ENCODE measurements at regions not wholly inside any gene's neighbourhood (a gene's known extent, or its start where the extent isn't known, plus 50 kb on each side); places are given as distances from the start of the nearest gene placed in this dataset. TPM values are rescaled to one million over a fixed set of nuclear protein-coding genes. Genes with fewer than 3 reads are reported as not detected.

DNA sequence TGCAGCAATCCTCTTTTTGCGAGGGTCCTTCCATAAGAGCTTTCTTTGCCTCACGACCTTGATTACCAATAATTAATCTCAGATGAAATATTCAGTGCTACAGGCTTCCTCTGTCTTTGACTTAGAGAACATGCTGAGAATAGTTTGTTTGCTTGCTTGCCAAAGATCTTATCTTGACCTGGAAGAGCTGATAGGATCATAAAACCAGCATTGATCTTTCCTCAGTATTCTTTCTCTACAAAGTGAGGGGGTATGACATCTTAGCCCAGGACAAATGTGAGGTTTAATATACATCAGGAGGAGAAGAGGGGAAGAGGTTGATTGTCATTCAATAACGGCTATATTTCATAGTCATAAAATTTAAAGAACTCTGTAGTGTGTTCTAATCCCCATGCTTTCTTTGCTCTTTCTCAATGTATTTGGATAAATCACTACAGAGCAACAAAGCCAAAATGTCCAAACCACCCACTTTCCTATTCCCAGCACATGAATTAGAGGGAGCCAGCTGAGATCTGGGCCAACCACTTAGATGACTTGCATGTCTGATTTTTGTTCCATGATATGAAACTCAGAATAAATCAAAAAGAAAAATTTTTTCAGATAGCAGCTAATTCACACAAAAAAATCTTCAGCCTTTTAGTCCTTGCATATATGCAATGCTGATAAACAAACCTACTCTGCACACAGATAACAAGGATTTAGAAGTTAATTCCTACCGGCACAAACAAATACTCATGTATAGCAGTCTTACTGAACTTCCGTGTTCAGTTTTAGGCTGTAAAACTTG, 50.5 kb upstream of the IPO9 start:
- H3K4me2 ChIP-seq (replicated peaks; ENCODE audit: extremely low read depth, low read length, poor library complexity, severe bottlenecking), result no peak overlapping the region
- peaks cover 0 to 3% (median 1%) of the 10 kb centered on the region in 3 donors for H3K27me3 Mint-ChIP-seq (ENCODE audit: low read depth in 3 of 3)
- no peak for DNase-seq
- H3K4me3 Mint-ChIP-seq, result no peak overlapping the region
- no peaks in the 10 kb centered on the region for H3K79me2 ChIP-seq (ENCODE audit: insufficient read depth, low read length)
- peaks cover 13 to 14% of the 10 kb centered on the region in 2 donors for H3K36me3 Mint-ChIP-seq
- H4K20me1 ChIP-seq (ENCODE audit: insufficient read depth, low read length), result no peaks in the 10 kb centered on the region
- no peak overlapping the region for H3K4me3 ChIP-seq (replicated peaks in 1 of 3; ENCODE audit: low read depth in 2 of 3, low read length in 3 of 3)
- no peak overlapping the region for H2AFZ ChIP-seq (ENCODE audit: insufficient read depth, low read depth, low read length, poor library complexity, severe bottlenecking)
- H3K9me3 ChIP-seq (replicated peaks in 1 of 2; ENCODE audit: control insufficient read depth in 1 of 2, insufficient read depth in 1 of 2, low read length in 2 of 2), result no peaks in the 10 kb centered on the region
- H3K27ac ChIP-seq (ENCODE audit: low read depth in 1 of 2, low read length in 2 of 2), result no peak overlapping the region
- no peak overlapping the region for H3K9ac ChIP-seq (ENCODE audit: insufficient read depth, low read length, poor library complexity, severe bottlenecking)
- WGBS (ENCODE audit: insufficient coverage), result no CpG with 5 or more reads among the region's 5 CpGs
- no peaks in the 10 kb centered on the region for H3K36me3 ChIP-seq (replicated peaks in 1 of 2; ENCODE audit: control insufficient read depth in 1 of 2, insufficient read depth in 2 of 2, low read length in 2 of 2)
- no peaks in the 10 kb centered on the region for H3K27me3 ChIP-seq (ENCODE audit: control insufficient read depth in 2 of 2, insufficient read depth in 2 of 2, low read length in 2 of 2)
- TF ChIP-seq, protein P1, sequence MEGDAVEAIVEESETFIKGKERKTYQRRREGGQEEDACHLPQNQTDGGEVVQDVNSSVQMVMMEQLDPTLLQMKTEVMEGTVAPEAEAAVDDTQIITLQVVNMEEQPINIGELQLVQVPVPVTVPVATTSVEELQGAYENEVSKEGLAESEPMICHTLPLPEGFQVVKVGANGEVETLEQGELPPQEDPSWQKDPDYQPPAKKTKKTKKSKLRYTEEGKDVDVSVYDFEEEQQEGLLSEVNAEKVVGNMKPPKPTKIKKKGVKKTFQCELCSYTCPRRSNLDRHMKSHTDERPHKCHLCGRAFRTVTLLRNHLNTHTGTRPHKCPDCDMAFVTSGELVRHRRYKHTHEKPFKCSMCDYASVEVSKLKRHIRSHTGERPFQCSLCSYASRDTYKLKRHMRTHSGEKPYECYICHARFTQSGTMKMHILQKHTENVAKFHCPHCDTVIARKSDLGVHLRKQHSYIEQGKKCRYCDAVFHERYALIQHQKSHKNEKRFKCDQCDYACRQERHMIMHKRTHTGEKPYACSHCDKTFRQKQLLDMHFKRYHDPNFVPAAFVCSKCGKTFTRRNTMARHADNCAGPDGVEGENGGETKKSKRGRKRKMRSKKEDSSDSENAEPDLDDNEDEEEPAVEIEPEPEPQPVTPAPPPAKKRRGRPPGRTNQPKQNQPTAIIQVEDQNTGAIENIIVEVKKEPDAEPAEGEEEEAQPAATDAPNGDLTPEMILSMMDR (IDR thresholded peaks at IDR 0.05), result no peak
- H3K4me1 Mint-ChIP-seq, result no peaks in the 10 kb centered on the region
- no peaks in the 10 kb centered on the region for H3K9me3 Mint-ChIP-seq
- intact Hi-C loops (cut with micrococcal nuclease), result no loop called here
- no peak overlapping the region for H3K27ac Mint-ChIP-seq
- no peaks in the 10 kb centered on the region for H3K4me1 ChIP-seq (ENCODE audit: control insufficient read depth in 1 of 2, insufficient read depth in 2 of 2, low read length in 2 of 2)

Small RNA genes in the stretch of these regions (small RNA-seq; reads per million reads assigned to genes)
- gene MIR5191 (ENCODE audit: insufficient read length, low read depth) (not detected), gene RNU6-501P (ENCODE audit: insufficient read length, low read depth) (not detected)

Data from CD14-positive monocyte (primary cell).